Activated CD8-positive, alpha-beta memory T cell treated with anti-CD3 and anti-CD28 coated beads for 24 hours (primary cell): ENCODE measurements at regions not wholly inside any gene's neighbourhood (a gene's known extent, or its start where the extent isn't known, plus 50 kb on each side); places are given as distances from the start of the nearest gene placed in this dataset.

Experiments used
- DNase-seq: peaks from one replicate; pipeline ENCODE4 v3.0.0-alpha.2; 2020

GRCh38 chr18:46268671-46269070, 164.5 kb downstream of the HAUS1 start:
- no peak for DNase-seq

GRCh38 chr18:46269275-46269674, 165.1 kb downstream of the HAUS1 start:
- DNase-seq = no peak

- no peak for DNase-seq
Measured at GRCh38 chr18:46271488-46271887, 167.3 kb downstream of the HAUS1 start.

DNA sequence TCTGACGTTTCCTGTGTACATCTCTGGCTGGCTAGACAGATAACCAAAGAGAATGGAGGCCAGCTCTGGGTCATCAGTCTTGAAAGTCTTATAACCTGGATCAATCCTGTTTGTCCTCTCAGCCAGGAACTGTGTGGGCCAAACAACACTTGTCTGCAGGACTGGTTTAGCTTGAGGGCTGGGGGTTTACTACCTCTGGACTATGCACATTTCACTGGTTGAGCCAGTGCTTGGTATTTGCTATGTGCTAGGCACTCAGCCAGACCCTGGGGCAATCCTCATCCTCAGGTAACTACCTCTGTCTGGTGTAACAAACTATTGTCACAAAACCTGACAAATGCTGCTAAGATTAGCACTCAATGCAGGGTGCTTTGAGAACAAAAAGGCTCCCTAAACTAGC, 169.7 kb downstream of the HAUS1 start:
- no peak for DNase-seq

- DNase-seq = no peak
Measured at GRCh38 chr18:46274266-46274665, 170.1 kb downstream of the HAUS1 start.

- no peak for DNase-seq
Measured at GRCh38 chr18:46275370-46275769, 171.2 kb downstream of the HAUS1 start.

DNA sequence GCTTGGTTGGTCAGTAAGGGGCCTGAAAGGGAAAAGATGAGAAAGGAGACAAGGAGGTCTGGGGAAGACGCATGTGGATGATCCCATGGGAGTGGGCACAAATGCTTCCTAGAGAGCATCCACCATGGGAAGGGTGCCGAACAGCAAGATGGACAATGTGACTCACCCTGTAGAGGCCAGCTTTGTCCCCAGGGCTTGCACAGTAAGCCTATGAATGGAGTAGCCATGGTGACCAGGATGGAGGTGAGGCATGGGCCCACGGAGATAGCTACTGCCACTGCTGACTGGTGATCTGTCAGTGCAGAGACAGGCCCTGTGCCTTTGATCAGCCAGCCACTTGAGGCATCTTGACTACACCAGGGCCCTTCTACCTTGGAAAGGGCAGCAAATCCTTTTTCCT, 172.6 kb downstream of the HAUS1 start:
- DNase-seq = no peak

DNA sequence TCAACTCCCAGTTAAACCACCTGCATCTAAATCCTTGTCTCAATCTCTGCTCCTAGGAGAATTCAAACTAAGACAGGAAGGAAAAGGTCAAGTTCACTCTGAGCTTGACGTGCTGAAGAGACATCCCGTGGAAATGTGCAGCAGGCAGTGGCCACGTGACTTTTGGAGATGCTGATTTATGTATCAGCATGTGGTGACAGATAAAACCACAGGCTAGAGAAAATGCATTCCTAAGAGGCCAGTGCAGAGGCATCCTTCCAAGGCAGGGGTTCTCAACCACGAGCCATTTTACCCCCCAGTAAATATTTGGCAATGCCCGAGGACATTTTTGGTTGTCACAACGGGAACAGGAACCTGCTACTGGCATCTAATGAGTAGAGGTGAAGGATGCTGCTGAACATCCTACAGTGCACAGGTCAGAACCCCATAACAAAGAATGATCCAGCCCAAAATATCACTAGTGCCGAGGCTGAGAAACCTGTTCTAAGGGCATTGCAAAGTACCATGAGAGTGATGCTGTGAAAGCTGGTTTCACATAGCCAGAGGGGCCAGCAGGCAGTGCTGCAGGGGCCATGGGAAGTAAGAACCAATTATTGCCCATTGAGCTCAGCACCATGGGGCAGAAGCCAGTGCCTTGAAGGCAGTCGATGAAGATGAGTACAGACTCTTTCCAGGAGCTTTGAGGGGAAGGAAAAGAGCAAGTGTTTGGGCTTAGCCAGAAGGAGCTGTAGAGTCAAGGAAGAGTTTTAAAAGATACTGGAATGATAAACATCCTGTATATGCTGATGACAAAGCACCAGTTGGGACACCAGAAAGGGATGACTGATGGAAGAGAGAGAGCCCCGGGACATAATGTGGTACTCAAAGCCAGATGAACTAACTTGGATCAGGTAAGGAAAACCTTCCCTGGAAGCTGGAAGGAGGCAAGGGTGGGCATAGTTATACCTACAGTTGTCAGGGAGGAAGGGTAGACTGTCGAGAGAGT, 174.6 kb downstream of the HAUS1 start:
- no peak for DNase-seq

GRCh38 chr18:46279673-46280072, 175.5 kb downstream of the HAUS1 start:
- no peak for DNase-seq

- DNase-seq = peak; percentile 78
Measured at GRCh38 chr18:46281185-46282176, 177.3 kb downstream of the HAUS1 start.

DNA sequence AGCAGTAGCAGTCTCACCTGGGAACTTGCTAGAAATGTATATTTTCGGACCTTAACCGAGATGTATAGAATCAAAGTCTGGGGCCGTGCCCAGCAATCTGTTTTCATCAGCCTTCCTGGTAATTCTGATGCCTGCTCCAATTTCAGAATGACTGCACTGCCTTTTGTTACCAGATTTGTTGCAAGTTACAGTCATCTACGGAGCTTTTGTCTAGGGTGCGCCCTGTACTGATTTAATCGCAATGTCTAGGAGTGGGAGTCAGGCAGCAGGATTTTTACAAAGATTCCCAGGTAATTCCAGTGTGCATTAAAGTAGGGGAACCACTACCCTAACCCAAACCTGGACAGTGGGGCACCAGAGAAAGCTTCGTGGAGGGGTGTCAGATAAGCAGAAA, 178.0 kb downstream of the HAUS1 start:
- no peak for DNase-seq

- no peak for DNase-seq
Measured at GRCh38 chr18:46282646-46283045, 178.5 kb downstream of the HAUS1 start.

- DNase-seq = no peak
Measured at GRCh38 chr18:46283268-46283667, 179.1 kb downstream of the HAUS1 start.

- no peak for DNase-seq
Measured at GRCh38 chr18:46283895-46284295, 179.7 kb downstream of the HAUS1 start.

DNA sequence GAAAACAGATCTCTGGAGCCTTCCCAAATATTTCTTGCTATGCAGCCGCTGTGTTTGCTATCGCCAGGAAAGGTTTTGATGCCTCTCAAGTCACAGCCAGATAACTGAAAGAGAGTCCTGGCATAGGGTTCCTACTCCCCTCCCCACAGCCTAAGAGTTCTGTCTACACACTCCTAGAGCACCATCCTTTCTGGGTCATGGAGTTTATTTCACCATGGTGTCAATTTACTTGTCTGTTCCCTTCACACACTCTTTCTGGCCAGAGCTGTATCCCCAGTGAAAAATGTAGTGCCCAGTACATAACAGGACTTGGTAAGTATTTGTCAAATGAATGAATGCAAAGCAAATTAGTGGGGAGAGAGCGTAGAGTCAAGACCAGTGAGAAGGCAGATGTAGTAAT, 185.3 kb downstream of the HAUS1 start:
- DNase-seq = no peak

- peak; percentile 30 for DNase-seq
Measured at GRCh38 chr18:46289931-46290330, 185.7 kb downstream of the HAUS1 start.

GRCh38 chr18:46290440-46291020, 186.3 kb downstream of the HAUS1 start:
- DNase-seq = peak; percentile 33

DNA sequence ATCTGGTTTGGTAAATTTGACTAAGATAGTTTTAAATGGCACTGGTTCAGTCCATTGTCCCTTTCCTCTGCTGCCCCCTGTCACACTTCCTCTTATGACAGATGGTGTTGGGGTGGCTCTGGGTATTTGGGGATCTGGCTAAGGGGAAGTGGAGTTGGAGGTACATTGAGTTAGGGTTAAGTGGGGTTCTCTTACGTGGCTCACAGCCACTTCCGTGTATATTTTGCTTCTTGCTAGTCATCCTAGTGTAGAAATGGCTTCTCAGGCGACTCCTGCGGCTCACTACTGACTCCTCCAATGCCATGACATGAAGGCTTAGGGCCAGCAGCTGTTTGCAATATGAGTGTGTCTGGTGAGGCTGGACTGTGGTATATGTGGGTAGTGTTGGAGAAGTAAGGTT, 187.0 kb downstream of the HAUS1 start:
- DNase-seq = no peak

- DNase-seq = no peak
Measured at GRCh38 chr18:46293742-46294181, 189.6 kb downstream of the HAUS1 start.

- DNase-seq = no peak
Measured at GRCh38 chr18:46294318-46294717, 190.1 kb downstream of the HAUS1 start.

DNA sequence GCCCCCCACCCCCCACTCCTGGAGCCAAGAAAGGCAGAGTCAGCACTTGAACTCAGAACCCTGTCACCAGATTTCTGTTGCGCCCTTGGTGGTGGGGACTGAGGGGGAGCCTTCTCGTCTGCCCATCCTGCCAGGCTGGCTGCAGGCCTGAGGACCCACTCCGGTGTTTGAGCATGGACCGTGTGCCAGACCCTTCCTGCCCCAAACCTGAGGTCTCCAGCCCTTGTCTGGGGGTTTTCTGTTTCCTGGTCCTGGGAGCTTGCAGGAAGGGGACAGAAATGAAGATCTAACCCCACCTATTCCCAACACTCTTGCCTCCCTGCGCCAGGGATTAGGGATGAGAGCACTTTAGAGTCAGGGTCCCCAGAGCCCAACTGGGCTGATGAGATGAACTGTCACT, 190.6 kb downstream of the HAUS1 start:
- DNase-seq = no peak

DNA sequence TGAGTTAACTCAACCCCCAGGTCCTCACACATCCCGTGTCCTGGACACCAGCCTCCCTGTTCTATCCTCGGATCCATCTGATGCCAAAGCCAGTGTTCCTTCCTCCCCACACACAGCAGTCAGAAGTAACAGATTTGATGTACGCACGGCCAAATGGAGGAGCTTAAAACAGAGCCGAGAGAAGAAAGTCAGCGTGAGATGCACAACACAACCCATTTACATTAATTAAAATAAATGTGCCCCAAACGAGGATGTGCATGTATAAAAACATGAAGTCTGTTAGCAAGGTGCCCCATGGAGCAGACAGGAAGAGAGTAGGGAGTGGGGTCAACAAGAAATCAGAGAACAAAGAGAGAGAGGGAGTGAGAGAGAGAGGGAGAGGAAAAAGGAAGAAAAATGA, 191.2 kb downstream of the HAUS1 start:
- no peak for DNase-seq

DNA sequence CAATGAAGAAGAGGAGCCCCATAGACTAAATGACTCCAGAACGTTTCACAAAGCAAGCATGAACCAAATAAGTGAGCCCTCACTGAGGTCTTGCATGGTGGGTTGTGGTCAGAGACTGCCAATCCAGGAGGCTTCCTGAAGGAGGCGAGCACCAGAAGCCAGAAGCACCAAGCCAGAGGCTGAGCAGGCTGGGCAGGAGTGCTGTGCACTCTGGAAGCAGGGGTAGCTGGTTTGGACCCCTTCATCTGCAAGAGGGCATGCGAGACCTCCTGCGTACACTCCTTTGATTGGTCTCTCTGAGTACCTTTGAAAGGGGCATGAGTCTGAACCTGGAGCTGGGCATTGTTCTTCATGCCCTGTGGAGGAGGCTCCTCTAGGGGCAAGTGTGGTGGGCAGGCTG, 192.5 kb downstream of the HAUS1 start:
- no peak for DNase-seq
